GM20000 (cell line): ENCODE measurements at regions not wholly inside any gene's neighbourhood (a gene's known extent, or its start where the extent isn't known, plus 50 kb on each side); places are given as distances from the start of the nearest gene placed in this dataset.

Experiments
- DNase-seq: peaks from one replicate; pipeline ENCODE4 v3.0.0; 2012; ENCODE audit warnings: low spot score
- CTCF ChIP-seq: IDR thresholded peaks from 2 replicates; pipeline ENCODE4 v1.5.1; 2012; ENCODE audit warnings: mild to moderate bottlenecking, control low read depth; ENCODE audit errors: extremely low read depth, missing control alignments

- no peak for TF ChIP-seq CTCF
- no peak for DNase-seq
These were observed 333.8 kb upstream of the GRIA3 start for GRCh38 chrX:122850326-122850725.

GRCh38 chrX:122856205-122856604 lies 327.9 kb upstream of the GRIA3 start:
- DNase-seq: no peak
- no peak for TF ChIP-seq CTCF

GRCh38 chrX:122857734-122858133 lies 326.3 kb upstream of the GRIA3 start:
- TF ChIP-seq CTCF: no peak
- DNase-seq: no peak

- TF ChIP-seq CTCF: no peak
- DNase-seq: no peak
These were observed 321.0 kb upstream of the GRIA3 start for GRCh38 chrX:122863067-122863466.

GRCh38 chrX:122866532-122866931 lies 317.5 kb upstream of the GRIA3 start:
- no peak for TF ChIP-seq CTCF
- DNase-seq: no peak

GRCh38 chrX:122868631-122869030 lies 315.4 kb upstream of the GRIA3 start:
- DNase-seq: no peak

GRCh38 chrX:122869171-122869570 lies 314.9 kb upstream of the GRIA3 start:
- TF ChIP-seq CTCF: no peak
- DNase-seq: no peak

More at GRCh38 chrX:122868631-122869030, 315.4 kb upstream of the GRIA3 start:
- no peak for TF ChIP-seq CTCF
